Stromal cell of bone marrow (primary cell): ENCODE measurements at regions not wholly inside any gene's neighbourhood (a gene's known extent, or its start where the extent isn't known, plus 50 kb on each side); places are given as distances from the start of the nearest gene placed in this dataset.
"Not testable (repeated sequence)": the region's sequence is repeated elsewhere in the genome, so short reads cannot be mapped to it uniquely, and the experiment has no call there.

Source experiments
- DNase-seq: peaks from one replicate; pipeline ENCODE4 v3.0.0-alpha.2; 2012; ENCODE audit warnings: low read depth

GRCh38 chr2:19100570-19100969 is 257.9 kb downstream of the OSR1 start:
- DNase-seq: no peak

GRCh38 chr2:19099181-19099580 is 259.2 kb downstream of the OSR1 start:
- DNase-seq: no peak

- no peak for DNase-seq
These were observed 259.8 kb downstream of the OSR1 start for GRCh38 chr2:19098467-19099160.

- DNase-seq: not testable (repeated sequence)
These were observed 268.9 kb downstream of the OSR1 start for GRCh38 chr2:19089476-19089875.

- no peak for DNase-seq
These were observed 272.2 kb downstream of the OSR1 start for GRCh38 chr2:19086231-19086651.

- no peak for DNase-seq
These were observed 279.7 kb downstream of the OSR1 start for GRCh38 chr2:19078709-19079108.

GRCh38 chr2:19073522-19073921 is 284.9 kb downstream of the OSR1 start:
- DNase-seq: peak; percentile 42

GRCh38 chr2:19072161-19072560 is 286.3 kb downstream of the OSR1 start:
- DNase-seq: no peak

GRCh38 chr2:19070886-19071285 is 287.5 kb downstream of the OSR1 start:
- DNase-seq: no peak

GRCh38 chr2:19068206-19068605 is 290.2 kb downstream of the OSR1 start:
- DNase-seq: no peak

GRCh38 chr2:19062370-19062769 is 296.1 kb downstream of the OSR1 start:
- no peak for DNase-seq

GRCh38 chr2:19059076-19059475 is 299.3 kb downstream of the OSR1 start:
- no peak for DNase-seq

GRCh38 chr2:19051203-19051831 is 307.1 kb downstream of the OSR1 start:
- no peak for DNase-seq

GRCh38 chr2:19050354-19050753 is 308.1 kb downstream of the OSR1 start:
- no peak for DNase-seq

GRCh38 chr2:19048593-19049266 is 309.7 kb downstream of the OSR1 start:
- no peak for DNase-seq

- DNase-seq: no peak
These were observed 311.2 kb downstream of the OSR1 start for GRCh38 chr2:19046986-19047780.

GRCh38 chr2:19045151-19045550 is 313.3 kb downstream of the OSR1 start:
- DNase-seq: no peak

- no peak for DNase-seq
These were observed 314.5 kb downstream of the OSR1 start for GRCh38 chr2:19043893-19044292.

- no peak for DNase-seq
These were observed 316.9 kb downstream of the OSR1 start for GRCh38 chr2:19041434-19042041.

- peak; percentile 76 for DNase-seq
These were observed 320.1 kb downstream of the OSR1 start for GRCh38 chr2:19038071-19039015.

GRCh38 chr2:19036091-19036490 is 322.3 kb downstream of the OSR1 start:
- no peak for DNase-seq
